Caco-2 (cell line): ENCODE measurements at regions not wholly inside any gene's neighbourhood (a gene's known extent, or its start where the extent isn't known, plus 50 kb on each side); places are given as distances from the start of the nearest gene placed in this dataset.

Experiments
- BruUV-seq: library from RNA; stranded (reverse); fragments of 400-500 nt; replicated peaks from 2 replicates; lab custom pipeline; 2021; lab: Mats Ljungman, UMichigan
- CTCF ChIA-PET: fragments of 300-600 bp; sonication (Branson Sonifier 250); formaldehyde crosslinking; loops from one replicate; lab custom pipeline; 2022; ENCODE audit warnings: antibody characterized with exemption; lab: Charles Lee
- POLR2A ChIA-PET: fragments of 300-600 bp; sonication (Branson Sonifier 250); formaldehyde crosslinking; loops from one replicate; lab custom pipeline; 2022; ENCODE audit warnings: antibody characterized with exemption; lab: Charles Lee
- DNase-seq, 2 experiments: peaks; one replicate each; pipeline versions ENCODE4 v3.0.0 to v3.0.0-alpha.2; 2020 to 2022
- H3K27me3 ChIP-seq: replicated peaks from 2 replicates; pipeline ENCODE4 v1.6.0; 2011; ENCODE audit warnings: low read length; ENCODE audit not compliant: control insufficient read depth, insufficient read depth
- H3K36me3 ChIP-seq: 2 replicates; pipeline ENCODE4 v1.5.1; 2011; ENCODE audit warnings: low read length; ENCODE audit not compliant: control insufficient read depth, insufficient read depth
- H3K4me1 ChIP-seq: fragments of 250-450 bp; sonication (Bioruptor Pico); 2 replicates; pipeline ENCODE4 v1.5.1; 2020; ENCODE audit warnings: mild to moderate bottlenecking
- H3K4me3 ChIP-seq: 2 replicates; pipeline ENCODE4 v1.5.1; 2011; ENCODE audit warnings: low read depth, mild to moderate bottlenecking, control low read depth, low read length
- H3K9me3 ChIP-seq: fragments of 250-450 bp; sonication (Bioruptor Pico); 2 replicates; pipeline ENCODE4 v1.5.1; 2020; ENCODE audit warnings: mild to moderate bottlenecking, moderate library complexity
- H3K27ac Mint-ChIP-seq: one replicate; pipeline ENCODE4 v1.8.0; 2022; ENCODE audit warnings: mixed read lengths; ENCODE audit not compliant: unreplicated experiment
- H3K27me3 Mint-ChIP-seq: one replicate; pipeline ENCODE4 v1.8.0; 2022; ENCODE audit warnings: mixed read lengths; ENCODE audit not compliant: insufficient read depth, unreplicated experiment
- H3K36me3 Mint-ChIP-seq: one replicate; pipeline ENCODE4 v1.8.0; 2022; ENCODE audit warnings: mild to moderate bottlenecking, mixed read lengths; ENCODE audit not compliant: insufficient read depth, unreplicated experiment
- H3K4me1 Mint-ChIP-seq: one replicate; pipeline ENCODE4 v1.8.0; 2022; ENCODE audit warnings: low read depth, mixed read lengths; ENCODE audit not compliant: unreplicated experiment
- H3K4me3 Mint-ChIP-seq: one replicate; pipeline ENCODE4 v1.8.0; 2022; ENCODE audit warnings: mild to moderate bottlenecking, moderate library complexity, mixed read lengths; ENCODE audit not compliant: unreplicated experiment
- H3K9me3 Mint-ChIP-seq: one replicate; pipeline ENCODE4 v1.8.0; 2022; ENCODE audit warnings: mixed read lengths; ENCODE audit not compliant: unreplicated experiment
- CTCF ChIP-seq, 2 experiments: fragments of 200-600 bp in 1 of 2; IDR thresholded peaks; 1 replicate in 1 of 2; 2 replicates in 1 of 2; pipeline versions ENCODE4 v1.5.1 to v1.8.0; 2011 to 2022; ENCODE audit warnings: antibody characterized with exemption in 1 of 2, control low read depth in 1 of 2, inconsistent platforms in 1 of 2, low read depth in 1 of 2, low read length in 1 of 2, mild to moderate bottlenecking in 1 of 2, moderate library complexity in 1 of 2; ENCODE audit not compliant: insufficient read depth in 1 of 2, severe bottlenecking in 1 of 2, unreplicated experiment in 1 of 2
- intact Hi-C: fragments of 100-400 bp; cut with micrococcal nuclease; formaldehyde crosslinking; loops from one replicate; pipeline ENCODE4 v1.10.0; 2022; ENCODE audit not compliant: unreplicated experiment

- H3K36me3 ChIP-seq, result no peaks in the 10 kb centered on the region
- H3K4me3 ChIP-seq, result no peak overlapping the region
- ChIA-PET POLR2A (no interaction called here), CTCF (interaction anchor here (0.7 kb wide), 1 partner anchor 87 kb away, joined by 3 read pairs; no protein-coding TSS in a partner anchor)
- Mint-ChIP-seq H3K4me3 (no peak overlapping the region), H3K9me3 (no peaks in the 10 kb centered on the region), H3K36me3 (no peaks in the 10 kb centered on the region), H3K27ac (no peak overlapping the region), H3K27me3 (peaks cover 4% of the 10 kb centered on the region), H3K4me1 (no peaks in the 10 kb centered on the region)
- H3K27me3 ChIP-seq, result no peaks in the 10 kb centered on the region
- no peak for DNase-seq
- intact Hi-C loops, result no loop called here
- no TSS peak for BruUV-seq
- no peaks in the 10 kb centered on the region for H3K4me1 ChIP-seq
- no peak for TF ChIP-seq CTCF (IDR thresholded peaks at IDR 0.05; ENCODE audit: insufficient read depth in 1 of 2, low read depth in 1 of 2, low read length in 1 of 2, severe bottlenecking in 1 of 2, unreplicated experiment in 1 of 2)
- H3K9me3 ChIP-seq, result no peaks in the 10 kb centered on the region
Observed at GRCh38 chr3:72604328-72604727, 243.9 kb downstream of the SHQ1 start.

GRCh38 chr3:72601983-72602750 lies 246.1 kb downstream of the SHQ1 start:
- no peaks in the 10 kb centered on the region for H3K27me3 ChIP-seq
- H3K4me1 ChIP-seq, result no peaks in the 10 kb centered on the region
- CTCF ChIA-PET, result no interaction called here
- H3K4me3 ChIP-seq, result no peak overlapping the region
- Mint-ChIP-seq H3K4me1 (no peaks in the 10 kb centered on the region), H3K27me3 (peaks cover 4% of the 10 kb centered on the region), H3K27ac (no peak overlapping the region), H3K9me3 (no peaks in the 10 kb centered on the region), H3K4me3 (no peak overlapping the region), H3K36me3 (no peaks in the 10 kb centered on the region)
- no peaks in the 10 kb centered on the region for H3K9me3 ChIP-seq
- intact Hi-C loops, result no loop called here
- H3K36me3 ChIP-seq, result no peaks in the 10 kb centered on the region
- DNase-seq, result no peak
- TF ChIP-seq CTCF (IDR thresholded peaks at IDR 0.05; ENCODE audit: insufficient read depth in 1 of 2, low read depth in 1 of 2, low read length in 1 of 2, severe bottlenecking in 1 of 2, unreplicated experiment in 1 of 2), result no peak
- POLR2A ChIA-PET, result no interaction called here
- no TSS peak for BruUV-seq

GRCh38 chr3:72601060-72601459 lies 247.2 kb downstream of the SHQ1 start:
- Mint-ChIP-seq H3K27me3 (peaks cover 4% of the 10 kb centered on the region), H3K4me3 (no peak overlapping the region), H3K9me3 (no peaks in the 10 kb centered on the region), H3K4me1 (no peaks in the 10 kb centered on the region), H3K27ac (no peak overlapping the region), H3K36me3 (no peaks in the 10 kb centered on the region)
- H3K36me3 ChIP-seq, result no peaks in the 10 kb centered on the region
- intact Hi-C loops, result no loop called here
- DNase-seq, result no peak
- TF ChIP-seq CTCF (IDR thresholded peaks at IDR 0.05; ENCODE audit: insufficient read depth in 1 of 2, low read depth in 1 of 2, low read length in 1 of 2, severe bottlenecking in 1 of 2, unreplicated experiment in 1 of 2), result no peak
- ChIA-PET POLR2A (no interaction called here), CTCF (no interaction called here)
- H3K27me3 ChIP-seq, result no peaks in the 10 kb centered on the region
- H3K4me3 ChIP-seq, result no peak overlapping the region
- H3K9me3 ChIP-seq, result no peaks in the 10 kb centered on the region
- H3K4me1 ChIP-seq, result no peaks in the 10 kb centered on the region
- no TSS peak for BruUV-seq
